SU-DHL-6 (cell line): ENCODE measurements at regions not wholly inside any gene's neighbourhood (a gene's known extent, or its start where the extent isn't known, plus 50 kb on each side); places are given as distances from the start of the nearest gene placed in this dataset.

Source experiments
- EZH2phosphoT487 ChIP-seq: fragments of 200-600 bp; sonication (generic), shearing (Covaris generic); conservative IDR thresholded peaks from 2 replicates; pipeline ENCODE4 v1.6.1; 2018; ENCODE audit warnings: mild to moderate bottlenecking, antibody characterized with exemption, low read length, moderate library complexity, mixed read lengths
- TF ChIP-seq, protein P1 (sequence below): fragments of 200-600 bp; sonication (generic); IDR thresholded peaks from one replicate; pipeline ENCODE4 v1.5.1; 2017; ENCODE audit warnings: antibody characterized with exemption, mild to moderate bottlenecking, low read length, moderate library complexity; ENCODE audit not compliant: insufficient read depth, poor library complexity, severe bottlenecking

GRCh38 chr2:18883616-18884456, 294.5 kb upstream of the NT5C1B start:
- TF ChIP-seq, protein P1, sequence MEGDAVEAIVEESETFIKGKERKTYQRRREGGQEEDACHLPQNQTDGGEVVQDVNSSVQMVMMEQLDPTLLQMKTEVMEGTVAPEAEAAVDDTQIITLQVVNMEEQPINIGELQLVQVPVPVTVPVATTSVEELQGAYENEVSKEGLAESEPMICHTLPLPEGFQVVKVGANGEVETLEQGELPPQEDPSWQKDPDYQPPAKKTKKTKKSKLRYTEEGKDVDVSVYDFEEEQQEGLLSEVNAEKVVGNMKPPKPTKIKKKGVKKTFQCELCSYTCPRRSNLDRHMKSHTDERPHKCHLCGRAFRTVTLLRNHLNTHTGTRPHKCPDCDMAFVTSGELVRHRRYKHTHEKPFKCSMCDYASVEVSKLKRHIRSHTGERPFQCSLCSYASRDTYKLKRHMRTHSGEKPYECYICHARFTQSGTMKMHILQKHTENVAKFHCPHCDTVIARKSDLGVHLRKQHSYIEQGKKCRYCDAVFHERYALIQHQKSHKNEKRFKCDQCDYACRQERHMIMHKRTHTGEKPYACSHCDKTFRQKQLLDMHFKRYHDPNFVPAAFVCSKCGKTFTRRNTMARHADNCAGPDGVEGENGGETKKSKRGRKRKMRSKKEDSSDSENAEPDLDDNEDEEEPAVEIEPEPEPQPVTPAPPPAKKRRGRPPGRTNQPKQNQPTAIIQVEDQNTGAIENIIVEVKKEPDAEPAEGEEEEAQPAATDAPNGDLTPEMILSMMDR, result no peak
- no peak for TF ChIP-seq EZH2phosphoT487
